CD4-positive, alpha-beta T cell treated with Interleukin-4 for 1 hour (primary cell): ENCODE measurements at regions not wholly inside any gene's neighbourhood (a gene's known extent, or its start where the extent isn't known, plus 50 kb on each side); places are given as distances from the start of the nearest gene placed in this dataset.
"Not testable (repeated sequence)": the region's sequence is repeated elsewhere in the genome, so short reads cannot be mapped to it uniquely, and the experiment has no call there.

Source experiments
- DNase-seq, 2 donors: peaks; one replicate each; pipeline ENCODE4 v3.0.0-alpha.2; 2020 to 2022

DNA sequence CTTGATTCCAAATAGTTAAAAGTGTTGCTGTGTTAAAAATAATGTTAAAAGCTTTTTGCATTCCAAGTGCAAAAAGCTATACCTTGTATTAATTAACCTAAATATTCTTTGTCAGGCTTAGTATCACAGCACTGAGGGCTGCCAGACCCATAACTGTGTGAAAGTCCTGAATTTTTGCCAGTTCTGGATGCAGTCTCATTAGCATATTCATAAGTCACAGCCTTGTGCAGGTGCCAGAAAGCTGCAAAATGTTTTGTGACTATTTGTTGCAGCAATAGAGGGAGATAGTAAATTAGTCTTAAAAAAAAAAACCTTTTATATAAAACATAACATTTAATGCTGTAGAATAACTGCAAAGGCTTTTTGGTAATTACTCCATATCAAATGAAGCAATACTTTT is 56.6 kb downstream of the SLITRK1 start:
- no peak for DNase-seq

DNA sequence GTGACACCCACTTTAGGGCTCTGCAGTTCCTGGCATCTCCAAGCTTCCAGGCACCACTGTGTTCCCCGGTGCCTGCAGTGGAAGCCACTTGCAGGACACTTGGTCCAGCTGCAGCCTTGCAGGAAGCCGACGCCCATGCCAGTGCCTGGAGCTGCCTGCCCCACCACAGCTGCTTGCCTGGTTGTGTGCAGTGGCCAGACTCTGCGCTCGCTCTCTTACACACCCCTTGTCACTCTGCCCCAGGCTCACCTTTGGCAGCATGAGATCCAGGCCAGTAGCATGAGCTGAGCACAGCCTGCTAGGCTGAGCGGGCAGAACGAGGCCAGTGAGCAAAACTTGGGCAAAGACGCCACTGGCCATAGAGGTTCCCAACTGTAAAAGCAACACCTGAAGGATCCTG is 57.7 kb downstream of the SLITRK1 start:
- no peak for DNase-seq

DNA sequence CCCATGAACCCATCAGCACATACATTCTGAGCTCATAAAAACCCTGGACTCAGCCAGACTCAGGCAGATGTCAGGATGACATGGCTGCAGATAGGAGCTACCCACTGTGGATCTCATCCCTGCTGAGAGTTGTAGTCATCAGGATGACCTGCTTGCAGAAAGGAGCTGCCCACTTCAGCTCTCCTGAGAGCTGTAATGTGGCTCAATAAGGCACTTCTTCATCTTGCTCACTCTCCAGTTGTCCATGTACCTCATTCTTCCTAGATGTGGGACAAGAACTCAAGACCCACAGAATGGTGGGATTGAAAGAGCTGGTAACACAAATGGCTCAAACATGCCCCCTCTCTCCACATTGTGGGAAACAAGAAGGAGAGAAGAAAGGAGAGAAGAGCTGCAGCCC is 58.2 kb downstream of the SLITRK1 start:
- DNase-seq, result no peak

DNA sequence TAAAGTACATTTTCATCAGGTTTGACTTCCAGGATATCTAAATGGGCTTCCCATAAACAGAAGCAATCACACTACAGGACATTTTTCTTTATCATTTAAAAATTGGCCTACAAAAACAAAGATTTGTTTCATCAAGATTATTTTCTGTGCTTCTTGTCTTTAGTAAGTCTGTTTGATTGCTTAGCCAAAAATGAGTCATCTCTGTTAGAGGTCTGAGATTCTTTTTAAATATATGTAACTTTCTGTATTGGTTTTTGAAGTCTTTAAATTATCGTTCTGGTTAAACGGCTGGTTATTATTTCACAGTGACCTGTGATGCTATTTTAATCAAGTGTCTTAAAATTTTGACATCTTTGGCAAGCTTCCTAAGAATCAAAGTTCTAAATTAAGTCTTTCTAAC is 62.7 kb downstream of the SLITRK1 start:
- no peak for DNase-seq

DNA sequence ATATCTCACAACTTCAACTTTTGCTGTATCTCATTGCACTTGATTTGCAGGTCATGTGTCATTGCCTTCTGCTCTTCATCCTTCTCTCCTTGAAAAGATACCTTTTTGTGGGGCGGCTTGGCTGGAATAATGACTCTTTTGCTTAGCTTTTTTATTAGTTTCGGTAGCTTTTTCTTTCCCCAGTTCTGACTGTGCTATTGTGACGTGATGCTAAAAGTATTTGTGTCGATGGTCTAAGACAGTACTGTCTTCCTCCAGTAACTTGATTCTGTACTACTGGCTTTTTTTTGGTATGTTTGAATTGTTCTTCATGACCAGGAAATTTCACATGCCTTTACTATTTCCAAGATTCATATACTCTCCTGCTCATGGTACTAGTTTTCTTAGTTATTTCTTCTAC is 63.1 kb downstream of the SLITRK1 start:
- no peak for DNase-seq

DNA sequence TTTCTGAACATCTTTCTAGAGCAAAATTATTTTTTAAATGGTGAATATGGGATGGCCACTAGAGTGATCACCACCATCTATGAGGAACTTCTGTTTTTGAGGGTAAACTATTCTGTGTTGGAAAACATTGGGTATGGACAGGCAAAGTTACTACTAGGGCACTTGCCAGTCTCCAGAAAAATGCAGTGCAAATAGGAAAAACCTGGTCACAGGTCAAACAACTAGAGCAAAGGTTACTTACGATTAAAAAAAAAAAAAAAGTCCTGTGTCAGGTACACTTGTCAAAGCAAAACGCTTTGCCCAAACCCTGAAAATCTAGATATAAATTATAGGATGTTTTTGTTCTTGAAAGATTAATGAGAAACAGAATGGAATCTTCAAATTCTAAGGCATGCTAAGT is 66.2 kb downstream of the SLITRK1 start:
- no peak for DNase-seq

DNA sequence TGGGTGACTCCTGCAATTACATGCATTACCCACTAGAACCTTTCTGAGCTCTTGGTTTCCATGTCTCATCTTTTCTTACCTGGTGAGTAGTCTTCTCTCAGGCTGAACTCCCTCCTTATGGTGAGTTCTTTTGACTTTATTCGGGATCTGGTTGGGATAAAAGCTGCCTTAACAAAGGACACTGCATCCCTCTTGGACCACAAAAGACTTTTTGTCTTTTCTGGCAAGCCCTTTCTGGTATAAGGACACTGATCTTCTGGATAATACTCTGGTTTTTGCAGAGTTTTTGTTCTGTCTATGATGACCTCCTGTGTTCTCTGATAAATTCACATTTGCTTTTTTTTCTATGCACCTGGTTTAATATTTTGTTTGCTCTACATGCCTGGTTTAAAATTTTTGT is 66.7 kb downstream of the SLITRK1 start:
- DNase-seq, result no peak

DNA sequence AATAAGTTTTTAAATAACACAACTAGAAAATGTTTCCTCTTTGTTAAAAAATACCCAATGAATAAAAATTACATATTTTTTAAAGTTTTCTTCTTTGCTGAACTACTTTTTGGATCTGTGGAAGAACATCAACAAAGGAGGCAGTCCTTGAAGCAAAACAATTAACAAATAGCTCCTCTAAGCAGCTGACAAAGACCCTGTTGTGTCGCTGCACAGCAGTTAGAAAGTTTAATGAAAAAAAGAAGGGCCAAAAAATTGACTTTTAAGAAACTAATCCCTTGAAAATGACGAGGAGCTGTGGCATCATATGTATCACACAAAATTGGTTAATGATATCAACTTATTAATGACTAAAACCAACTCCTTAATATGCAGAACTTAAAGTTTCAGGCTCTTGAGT is 72.1 kb downstream of the SLITRK1 start:
- DNase-seq, result no peak

DNA sequence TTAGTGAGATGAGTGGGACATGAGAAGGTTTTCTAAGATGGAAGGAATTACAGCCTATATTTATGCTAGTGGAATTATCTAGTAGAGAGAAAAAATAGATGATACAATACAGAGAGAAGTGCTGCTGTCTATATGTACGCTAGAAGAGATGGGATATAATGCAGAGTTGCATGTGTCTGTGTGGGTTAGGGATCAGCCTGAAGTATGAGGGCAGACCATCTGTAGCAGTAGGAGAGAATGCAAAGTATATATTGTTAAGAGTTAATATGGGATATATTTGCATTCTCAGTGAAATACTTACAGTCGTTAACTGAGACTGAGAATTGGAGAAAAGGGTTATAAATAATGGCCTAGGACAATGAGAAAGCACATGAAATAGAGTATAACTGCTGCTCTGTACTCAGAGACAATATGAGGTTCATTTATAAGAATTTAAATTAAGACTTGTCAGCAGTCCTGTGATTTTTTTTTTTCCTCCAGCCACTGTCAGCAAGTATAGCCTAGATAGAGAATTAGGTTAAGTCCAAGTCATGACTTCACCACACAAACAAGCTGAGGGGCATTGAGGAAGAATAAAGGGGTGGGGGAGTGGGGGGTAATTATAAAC is 77.8 kb downstream of the SLITRK1 start:
- DNase-seq, result no peak

DNA sequence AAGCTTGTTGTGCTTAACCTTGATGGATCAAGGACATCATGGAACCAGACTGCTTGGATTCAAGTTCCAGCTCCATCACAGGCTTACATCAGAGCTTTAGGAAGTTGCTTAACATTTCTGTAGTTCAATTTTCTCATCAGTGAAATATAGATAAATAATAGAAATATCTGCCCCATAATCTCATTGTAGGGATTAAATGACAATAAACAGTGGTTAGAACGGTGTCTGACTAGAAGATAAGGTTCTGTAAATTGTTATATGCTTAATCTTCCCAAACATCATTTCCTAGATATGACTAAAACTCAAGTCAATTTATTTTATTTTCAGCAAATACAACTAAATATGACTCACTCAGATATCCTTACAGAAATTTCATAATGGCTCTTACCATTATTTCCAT is 83.5 kb downstream of the SLITRK1 start:
- DNase-seq, result no peak

DNA sequence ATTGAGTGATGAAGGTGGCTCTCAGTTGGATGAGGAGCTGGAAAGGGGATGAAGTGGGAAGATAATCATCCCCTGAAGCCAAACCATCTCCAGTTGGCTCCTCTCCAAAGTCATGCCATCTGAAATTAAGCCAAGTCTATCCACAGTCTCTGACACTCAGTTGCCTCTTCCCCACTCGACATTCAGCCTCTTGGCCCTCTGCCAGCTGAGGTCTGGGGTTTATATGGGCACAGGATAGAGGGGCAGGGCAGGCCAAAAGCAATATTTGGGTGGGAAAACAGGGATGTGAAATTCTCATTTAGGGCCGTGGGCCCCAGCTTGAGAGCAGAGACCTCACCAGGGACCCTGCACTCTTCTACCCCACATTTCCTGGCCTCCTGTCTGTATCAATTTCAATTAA is 85.9 kb downstream of the SLITRK1 start:
- no peak for DNase-seq

DNA sequence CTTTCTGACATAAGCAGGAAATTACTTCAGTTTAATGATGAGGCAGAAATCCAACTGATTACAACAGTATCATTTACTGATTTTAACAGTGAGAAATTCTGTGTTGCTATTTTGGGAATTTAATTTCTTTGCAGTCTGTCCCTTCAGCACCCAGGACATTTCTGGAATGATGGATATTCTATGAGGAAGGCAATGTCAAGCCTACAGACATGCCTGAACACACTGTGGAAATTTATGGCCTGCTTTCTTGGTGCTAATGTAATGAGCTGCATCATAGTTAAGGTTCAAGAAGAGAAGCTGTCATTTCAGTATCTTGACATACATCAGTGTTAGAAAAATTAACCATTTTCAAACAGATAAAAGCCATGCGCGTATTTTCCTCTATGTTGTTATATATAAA is 87.7 kb downstream of the SLITRK1 start:
- DNase-seq, result no peak

DNA sequence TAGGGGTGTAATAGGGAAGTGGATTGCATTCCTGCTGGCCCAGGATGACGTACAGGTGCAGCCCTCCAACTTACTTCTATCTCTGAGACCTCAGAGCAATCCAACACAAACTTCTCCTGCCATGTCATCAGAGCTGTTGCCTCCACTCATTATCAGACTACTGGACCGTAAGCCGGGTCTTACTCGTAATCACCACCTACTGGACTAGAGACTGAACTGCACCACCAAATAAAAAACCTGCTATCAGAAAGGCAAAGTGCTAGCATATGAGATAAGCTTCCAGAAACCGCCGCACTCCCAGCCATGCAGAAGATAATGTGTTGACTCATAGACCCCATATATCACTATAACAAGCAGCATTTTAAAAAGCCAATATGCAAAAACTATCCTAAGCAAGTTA is 102.0 kb downstream of the SLITRK1 start:
- no peak for DNase-seq

DNA sequence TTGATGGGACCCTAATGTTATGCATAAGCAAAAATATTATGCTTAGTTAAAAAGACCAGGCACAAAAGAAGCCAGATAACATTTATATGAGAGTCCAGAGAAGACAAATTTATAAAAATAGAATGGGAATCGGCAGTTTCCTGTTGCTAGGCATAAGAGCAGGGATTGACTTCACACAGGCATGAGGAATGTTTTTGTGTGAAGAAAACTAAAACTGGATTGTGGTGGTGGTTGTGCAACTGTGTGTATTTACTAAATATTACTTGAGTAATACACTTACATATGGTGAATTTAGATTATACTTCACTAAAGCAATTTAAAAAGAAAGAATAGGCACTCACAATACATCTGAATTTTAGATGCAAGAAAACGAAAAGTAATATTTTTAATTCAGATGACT is 108.3 kb downstream of the SLITRK1 start:
- no peak for DNase-seq

DNA sequence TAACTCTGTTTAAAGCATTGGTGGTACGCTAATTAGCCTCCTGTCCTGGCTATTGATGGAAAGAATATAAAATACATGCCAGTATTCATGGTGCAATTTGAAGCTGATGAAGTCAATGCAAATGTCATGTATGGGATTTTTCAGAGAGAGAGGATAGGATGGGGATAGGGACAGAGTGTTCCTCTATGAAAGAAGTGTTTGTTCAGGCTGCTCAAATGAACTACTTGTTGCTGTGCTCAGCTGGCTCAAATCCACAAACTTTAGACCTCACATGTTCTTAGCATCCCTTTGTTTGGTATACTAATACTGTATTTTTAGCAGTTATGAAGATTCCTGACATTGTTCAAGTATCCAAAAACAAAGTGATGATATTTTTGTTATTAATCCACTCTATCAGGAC is 116.5 kb downstream of the SLITRK1 start:
- no peak for DNase-seq

DNA sequence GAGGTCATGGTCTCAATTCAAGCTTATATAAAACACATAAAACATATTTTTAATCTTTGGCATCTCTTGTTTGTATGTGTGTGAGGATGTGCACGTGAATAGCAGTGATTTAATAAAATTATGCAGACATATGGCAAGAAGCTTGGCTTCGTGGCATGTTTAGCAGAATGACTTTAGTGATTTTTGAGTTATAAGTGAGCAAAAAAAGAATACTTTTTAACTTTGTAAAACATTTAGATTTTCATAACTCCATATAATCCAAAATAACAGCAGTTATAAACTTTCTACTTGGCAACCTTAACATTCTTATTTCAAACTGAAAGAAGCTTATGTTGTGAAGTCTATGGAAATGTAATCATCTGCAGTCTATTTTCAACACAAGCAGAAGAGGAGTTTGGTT is 120.6 kb downstream of the SLITRK1 start:
- DNase-seq, result no peak

DNA sequence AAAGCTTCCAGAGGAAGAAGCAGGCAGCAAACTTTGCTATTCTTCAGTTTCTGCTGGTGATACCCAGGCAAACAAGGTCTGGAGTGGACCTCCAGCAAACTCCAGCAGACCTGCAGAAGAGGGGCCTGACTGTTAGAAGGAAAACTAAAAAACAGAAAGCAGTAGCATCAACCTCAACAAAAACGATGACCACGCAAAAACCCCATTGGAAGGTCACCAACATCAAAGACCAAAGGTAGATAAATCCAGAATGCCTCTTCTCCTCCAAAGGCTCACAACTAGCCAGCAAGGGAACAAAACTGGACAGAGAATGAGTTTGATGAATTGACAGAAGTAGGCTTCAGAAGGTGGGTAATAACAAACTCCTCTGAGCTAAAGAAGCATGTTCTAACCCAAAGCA is 127.1 kb downstream of the SLITRK1 start:
- not testable (repeated sequence) for DNase-seq

DNA sequence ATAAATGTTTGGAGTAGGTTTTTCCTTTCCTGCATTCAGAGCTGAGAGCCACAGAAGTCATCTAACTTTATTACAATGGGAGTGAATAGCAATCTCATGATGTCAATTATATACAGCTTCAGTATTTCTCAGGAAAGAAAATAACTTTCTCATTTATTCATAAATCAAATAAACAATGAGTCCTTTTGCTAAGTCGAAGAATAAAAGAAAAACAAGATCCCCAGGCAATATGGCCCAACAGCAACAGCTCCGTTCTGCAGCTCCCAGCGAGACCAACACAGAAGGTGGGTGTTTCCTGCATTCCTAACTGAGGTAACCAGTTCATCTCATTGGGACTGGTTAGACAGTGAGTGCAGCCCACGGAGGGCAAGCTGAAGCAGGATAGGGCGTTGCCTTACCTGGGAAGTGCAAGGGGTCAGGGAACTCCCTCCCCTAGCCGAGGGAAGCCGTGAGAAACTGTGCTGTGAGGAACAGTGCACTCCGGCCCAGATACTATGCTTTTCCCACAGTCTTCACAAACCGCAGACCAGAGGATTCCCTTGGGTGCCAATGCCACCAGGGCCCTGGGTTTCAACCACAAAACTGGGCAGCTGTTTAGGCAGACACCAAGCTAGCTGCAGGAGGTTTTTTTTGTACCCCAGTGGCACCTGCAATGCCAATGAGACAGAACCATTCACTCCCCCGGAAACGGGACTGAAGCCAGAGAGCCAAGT is 128.2 kb downstream of the SLITRK1 start:
- no peak for DNase-seq

DNA sequence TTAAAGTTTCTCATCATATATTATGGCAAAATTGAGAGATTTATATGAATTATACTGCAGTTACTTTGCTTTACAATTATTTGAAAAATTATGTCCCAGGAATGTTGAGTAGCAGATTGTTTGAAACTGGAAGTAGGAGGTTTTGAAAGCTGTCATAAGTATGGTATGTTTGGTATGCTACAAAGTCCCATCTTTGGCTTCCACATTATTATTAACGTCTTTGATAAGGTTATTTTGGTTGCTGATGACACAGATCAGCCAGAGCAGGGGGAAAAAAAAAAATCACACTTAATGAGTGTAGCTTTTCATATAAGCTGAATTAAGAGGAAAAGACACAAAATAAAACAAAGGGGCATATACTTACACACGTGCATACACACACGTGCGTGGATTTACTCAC is 130.1 kb downstream of the SLITRK1 start:
- DNase-seq, result no peak

DNA sequence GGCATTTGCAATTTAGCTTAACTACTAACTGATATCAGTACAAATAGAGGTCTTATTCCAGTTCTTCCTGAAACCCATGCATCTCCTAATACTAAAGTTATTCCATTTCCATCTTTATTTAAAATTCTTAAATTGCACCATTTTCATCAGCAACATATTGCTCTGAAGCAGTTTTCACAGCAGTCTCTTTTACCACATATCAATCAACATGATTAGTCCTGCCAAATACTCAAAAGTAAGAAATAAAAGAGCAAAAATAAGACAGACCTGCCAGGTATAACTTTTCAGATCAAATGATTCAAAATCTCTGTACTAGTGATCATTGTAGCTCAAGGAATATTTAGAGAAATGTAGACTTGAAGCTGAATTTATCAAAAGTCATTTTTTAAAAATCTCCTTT is 141.7 kb downstream of the SLITRK1 start:
- no peak for DNase-seq

DNA sequence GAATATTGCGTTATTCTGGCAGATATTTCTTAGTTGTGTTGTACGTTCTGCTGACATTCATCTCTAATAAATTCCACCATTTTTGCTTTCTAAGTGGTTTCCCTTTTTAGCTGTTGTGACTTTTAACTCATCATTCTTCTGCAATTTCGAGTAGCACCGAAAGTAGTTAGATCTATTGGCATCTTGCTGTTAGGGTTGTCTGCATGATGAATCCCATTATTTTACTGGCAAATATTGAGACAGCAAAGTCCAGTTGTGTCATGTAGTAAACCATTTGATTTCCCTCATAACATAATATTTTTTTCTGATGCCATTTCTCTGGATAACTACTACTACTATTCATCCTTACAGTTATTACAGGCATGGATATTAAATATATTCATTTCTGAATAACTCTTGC is 143.9 kb downstream of the SLITRK1 start:
- no peak for DNase-seq

DNA sequence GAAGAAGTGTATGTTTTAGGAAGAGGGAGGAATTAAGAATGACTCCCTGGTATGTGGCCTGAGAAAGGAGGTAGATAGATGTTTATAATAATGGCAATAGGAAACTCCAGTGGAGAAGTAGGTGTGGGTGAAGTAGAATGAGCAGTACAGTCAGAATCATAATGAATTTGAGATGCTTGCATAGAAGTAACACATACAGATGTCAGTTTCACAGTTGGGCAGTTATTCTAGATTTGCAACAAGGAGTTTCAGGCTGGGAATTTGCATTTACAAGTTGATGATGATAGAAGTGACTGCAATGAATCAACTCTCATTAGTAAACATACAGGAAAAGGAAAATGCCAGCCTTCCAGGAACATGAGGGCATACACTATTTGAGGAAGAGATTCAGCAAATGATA is 149.0 kb downstream of the SLITRK1 start:
- DNase-seq, result no peak

DNA sequence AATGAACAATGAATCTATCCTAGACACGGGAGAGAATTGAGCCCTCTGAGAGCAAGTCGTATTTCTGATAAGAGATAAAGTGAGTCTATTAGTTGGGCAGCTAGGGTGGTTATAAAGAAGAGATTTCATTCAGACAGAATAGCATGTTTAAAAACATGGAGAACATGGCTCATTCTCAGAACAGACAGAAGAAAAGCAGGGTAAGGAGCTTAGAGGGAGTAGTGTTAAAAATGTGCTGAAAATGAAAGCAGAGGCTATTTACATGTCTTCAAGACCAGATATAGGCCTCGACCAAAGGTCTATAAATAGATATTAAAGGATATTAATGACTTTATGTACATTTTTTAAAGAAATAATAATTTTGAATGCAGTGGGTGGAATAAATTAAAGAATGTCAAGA is 149.5 kb downstream of the SLITRK1 start:
- no peak for DNase-seq

DNA sequence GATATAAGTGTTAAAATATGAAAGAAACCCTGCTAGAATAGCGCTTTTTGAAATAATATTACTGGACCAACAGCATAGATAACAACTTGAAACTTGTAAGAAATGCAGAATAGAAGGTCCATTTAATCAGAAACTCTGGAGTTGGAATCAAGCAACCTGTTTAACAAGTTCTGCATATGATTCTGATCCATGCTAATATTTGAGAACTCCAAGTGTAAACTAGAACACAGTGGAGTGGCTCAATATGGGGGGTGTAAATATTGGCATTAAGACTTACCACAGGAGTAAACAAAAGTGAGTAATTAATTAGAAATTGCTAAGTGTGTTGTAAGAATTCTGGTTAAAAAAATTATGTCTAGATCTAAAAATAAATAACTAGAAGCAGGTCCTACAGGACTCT is 151.2 kb downstream of the SLITRK1 start:
- DNase-seq, result no peak

DNA sequence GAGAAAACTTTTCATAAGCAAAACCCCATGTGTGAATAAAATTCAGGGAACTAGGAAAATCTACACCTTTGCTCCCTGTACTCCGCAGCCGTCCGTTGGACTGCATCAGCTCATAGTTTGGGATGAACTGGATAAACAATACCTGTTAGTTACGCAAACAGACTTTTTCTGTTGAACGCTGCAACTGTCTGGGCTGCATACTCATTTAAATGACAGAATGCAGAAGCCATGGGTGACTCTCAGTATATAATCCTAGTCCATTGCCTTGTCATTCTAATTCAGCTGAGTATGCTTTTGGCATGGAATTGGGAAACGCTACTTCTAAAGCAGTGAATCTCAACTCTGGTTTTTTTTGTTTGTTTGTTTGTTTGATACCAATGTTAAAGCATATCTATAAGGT is 151.6 kb downstream of the SLITRK1 start:
- DNase-seq, result no peak
